ENCODE measurements at regions not wholly inside any gene's neighbourhood (a gene's known extent, or its start where the extent isn't known, plus 50 kb on each side); places are given as distances from the start of the nearest gene placed in this dataset.
A peak's percentile ranks its signal among the peaks of the same experiment; 100 is the strongest.

DNA sequence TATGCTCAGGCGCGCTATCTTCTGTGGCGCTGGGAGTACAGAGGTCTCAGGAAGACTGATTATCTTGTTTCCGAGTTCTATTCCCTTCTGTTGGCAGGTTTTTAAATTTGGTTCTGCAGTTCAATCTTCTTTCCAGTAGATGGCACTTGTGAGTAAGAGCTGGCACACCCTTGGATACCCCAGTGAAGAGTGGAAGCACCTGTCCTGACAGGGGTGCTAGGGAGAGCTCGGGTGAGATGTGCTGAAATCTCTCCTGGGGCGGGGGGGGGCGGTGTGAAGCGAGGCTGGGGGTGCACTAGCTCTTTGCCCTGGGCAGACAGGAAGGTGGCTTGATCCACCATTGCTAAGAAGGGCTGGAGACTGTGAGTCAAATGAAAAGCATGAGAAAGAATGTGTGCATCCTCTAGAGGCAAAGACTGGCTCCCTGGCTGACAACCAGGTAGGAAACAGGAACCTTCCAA lies 679.9 kb upstream of the CCDC179 start:
- H3K4me3 ChIP-seq (ENCODE audit: low read depth, low read length), result no peak overlapping the region
- TF ChIP-seq, protein P1, sequence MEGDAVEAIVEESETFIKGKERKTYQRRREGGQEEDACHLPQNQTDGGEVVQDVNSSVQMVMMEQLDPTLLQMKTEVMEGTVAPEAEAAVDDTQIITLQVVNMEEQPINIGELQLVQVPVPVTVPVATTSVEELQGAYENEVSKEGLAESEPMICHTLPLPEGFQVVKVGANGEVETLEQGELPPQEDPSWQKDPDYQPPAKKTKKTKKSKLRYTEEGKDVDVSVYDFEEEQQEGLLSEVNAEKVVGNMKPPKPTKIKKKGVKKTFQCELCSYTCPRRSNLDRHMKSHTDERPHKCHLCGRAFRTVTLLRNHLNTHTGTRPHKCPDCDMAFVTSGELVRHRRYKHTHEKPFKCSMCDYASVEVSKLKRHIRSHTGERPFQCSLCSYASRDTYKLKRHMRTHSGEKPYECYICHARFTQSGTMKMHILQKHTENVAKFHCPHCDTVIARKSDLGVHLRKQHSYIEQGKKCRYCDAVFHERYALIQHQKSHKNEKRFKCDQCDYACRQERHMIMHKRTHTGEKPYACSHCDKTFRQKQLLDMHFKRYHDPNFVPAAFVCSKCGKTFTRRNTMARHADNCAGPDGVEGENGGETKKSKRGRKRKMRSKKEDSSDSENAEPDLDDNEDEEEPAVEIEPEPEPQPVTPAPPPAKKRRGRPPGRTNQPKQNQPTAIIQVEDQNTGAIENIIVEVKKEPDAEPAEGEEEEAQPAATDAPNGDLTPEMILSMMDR (IDR thresholded peaks at IDR 0.05; ENCODE audit: low read depth, low read length, missing control alignments), result peak; percentile 85
- in situ Hi-C loops (cut with HindIII; ENCODE audit: low sequenced_read_pairs), result no loop called here
- DNase-seq (ENCODE audit: low read depth), result peak; percentile 31

DNA sequence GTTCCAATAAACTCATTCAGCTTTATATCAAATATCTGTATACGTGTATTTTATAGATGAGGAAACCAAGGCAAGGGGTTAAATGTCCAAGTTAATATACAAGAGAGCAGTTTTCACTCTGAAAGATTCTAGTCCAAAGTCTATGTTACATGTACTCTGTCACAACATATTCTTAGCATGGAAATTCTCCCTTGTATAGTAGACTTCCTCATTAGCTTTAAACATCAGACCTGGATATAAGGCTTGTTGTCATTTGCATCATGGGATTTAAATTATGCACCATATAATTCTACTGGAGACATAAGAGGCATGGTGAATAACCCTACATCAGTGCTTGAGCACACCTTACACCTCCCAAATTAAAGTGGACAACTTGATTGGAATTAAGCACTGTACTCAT lies 681.9 kb upstream of the CCDC179 start:
- H3K4me3 ChIP-seq (ENCODE audit: low read depth, low read length), result no peak overlapping the region
- TF ChIP-seq, protein P1 (IDR thresholded peaks at IDR 0.05; ENCODE audit: low read depth, low read length, missing control alignments), result no peak
- DNase-seq (ENCODE audit: low read depth), result no peak
- in situ Hi-C loops (cut with HindIII; ENCODE audit: low sequenced_read_pairs), result no loop called here

DNA sequence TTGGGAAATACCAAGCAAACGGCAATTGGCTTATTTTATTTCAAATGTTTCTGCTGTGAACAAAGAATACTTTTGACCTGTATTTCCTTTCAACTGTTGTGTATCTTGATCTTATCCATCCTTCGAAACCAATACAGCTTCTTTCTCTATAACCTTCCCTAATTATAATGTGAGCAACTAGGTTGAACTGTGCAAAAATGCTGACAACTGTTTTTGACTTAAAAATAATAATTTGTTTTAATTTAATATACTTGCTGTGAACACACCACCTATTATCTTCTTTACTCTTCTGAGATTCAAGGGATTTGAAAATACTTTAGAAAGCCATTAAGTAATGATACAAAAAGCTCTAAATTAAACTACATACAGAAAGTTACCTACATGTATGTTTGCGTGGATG lies 682.5 kb upstream of the CCDC179 start:
- TF ChIP-seq, protein P1 (IDR thresholded peaks at IDR 0.05; ENCODE audit: low read depth, low read length, missing control alignments), result no peak
- DNase-seq (ENCODE audit: low read depth), result no peak
- no peak overlapping the region for H3K4me3 ChIP-seq (ENCODE audit: low read depth, low read length)
- in situ Hi-C loops (cut with HindIII; ENCODE audit: low sequenced_read_pairs), result no loop called here

DNA sequence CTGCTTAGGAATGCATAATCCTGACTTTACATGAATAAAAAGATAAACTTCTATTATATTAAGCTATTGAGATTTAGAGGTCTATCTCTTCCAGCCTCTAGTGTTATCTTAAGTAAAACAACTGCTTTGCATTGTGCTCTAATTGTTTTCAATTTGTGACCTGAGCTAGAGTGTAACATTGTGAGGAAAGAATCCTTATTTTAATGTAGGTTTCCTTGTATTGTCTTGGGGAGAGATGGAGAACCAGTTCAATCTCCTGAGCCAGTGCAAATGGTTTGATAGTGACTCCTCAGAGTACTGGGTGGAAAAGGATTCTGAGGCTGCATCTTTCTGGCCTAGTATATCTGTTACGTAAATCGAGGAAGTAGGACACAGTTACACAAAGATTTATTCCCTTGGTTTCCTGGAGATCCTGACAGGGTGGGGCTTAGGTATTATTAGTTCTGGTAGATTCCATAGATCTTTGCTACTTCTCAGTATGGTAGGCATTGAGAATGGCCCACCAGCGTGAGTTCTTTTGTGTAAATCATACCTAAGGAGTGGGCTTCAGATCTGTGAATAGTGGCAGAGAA lies 683.5 kb upstream of the CCDC179 start:
- TF ChIP-seq, protein P1 (IDR thresholded peaks at IDR 0.05; ENCODE audit: low read depth, low read length, missing control alignments), result no peak
- in situ Hi-C loops (cut with HindIII; ENCODE audit: low sequenced_read_pairs), result no loop called here
- DNase-seq (ENCODE audit: low read depth), result no peak
- no peak overlapping the region for H3K4me3 ChIP-seq (ENCODE audit: low read depth, low read length)

DNA sequence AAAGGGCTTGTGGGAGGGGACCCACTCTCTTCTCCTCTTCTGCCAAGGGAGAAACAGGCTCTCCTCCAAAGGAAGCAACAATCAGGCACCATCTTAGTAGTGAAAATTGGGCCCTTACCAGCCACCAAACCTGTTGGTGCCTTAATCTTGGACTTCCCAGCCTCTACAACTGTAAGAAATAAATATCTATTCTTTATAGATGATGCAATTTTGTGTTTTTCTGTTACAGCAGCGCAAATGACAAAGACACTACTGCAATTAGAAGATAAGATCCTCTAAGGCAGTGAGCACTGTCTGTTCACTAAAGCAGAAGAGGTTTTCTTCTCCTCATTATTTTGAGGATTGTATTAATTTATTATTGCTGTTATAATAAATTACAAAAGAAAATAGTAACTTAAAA lies 691.4 kb upstream of the CCDC179 start:
- no peak overlapping the region for H3K4me3 ChIP-seq (ENCODE audit: low read depth, low read length)
- TF ChIP-seq, protein P1 (IDR thresholded peaks at IDR 0.05; ENCODE audit: low read depth, low read length, missing control alignments), result no peak
- in situ Hi-C loops (cut with HindIII; ENCODE audit: low sequenced_read_pairs), result no loop called here
- DNase-seq (ENCODE audit: low read depth), result no peak

DNA sequence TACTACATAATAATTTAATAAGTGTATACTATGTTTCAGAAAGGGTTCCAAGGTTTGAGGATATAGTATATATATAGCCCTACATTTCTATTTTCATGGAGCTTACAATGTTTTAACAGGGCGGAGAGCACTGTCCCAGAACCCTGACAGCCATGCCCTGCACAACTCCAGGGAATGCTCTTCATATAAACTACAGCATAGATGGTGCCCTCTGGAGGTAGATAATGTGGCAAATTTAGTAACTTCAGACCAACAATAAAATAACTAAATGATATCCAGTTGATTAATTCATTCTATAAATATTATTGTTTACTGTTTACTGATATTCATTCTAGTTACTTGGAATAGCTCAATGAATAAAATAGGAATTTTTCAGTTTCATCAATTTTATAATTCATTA lies 693.7 kb upstream of the CCDC179 start:
- H3K4me3 ChIP-seq (ENCODE audit: low read depth, low read length), result no peak overlapping the region
- no peak for DNase-seq (ENCODE audit: low read depth)
- in situ Hi-C loops (cut with HindIII; ENCODE audit: low sequenced_read_pairs), result no loop called here
- TF ChIP-seq, protein P1 (IDR thresholded peaks at IDR 0.05; ENCODE audit: low read depth, low read length, missing control alignments), result no peak
